PC-9 (cell line): ENCODE measurements at regions not wholly inside any gene's neighbourhood (a gene's known extent, or its start where the extent isn't known, plus 50 kb on each side); places are given as distances from the start of the nearest gene placed in this dataset.

Experiments used
- CTCF ChIP-seq: fragments of 200-600 bp; sonication (generic); conservative IDR thresholded peaks from 2 replicates; pipeline ENCODE4 v1.6.1; 2017; ENCODE audit warnings: mixed run types, antibody characterized with exemption, mild to moderate bottlenecking, moderate library complexity
- EZH2 ChIP-seq: fragments of 200-600 bp; sonication (generic); IDR thresholded peaks from 2 replicates; pipeline ENCODE4 v1.8.0; 2017; ENCODE audit warnings: antibody characterized with exemption, low read depth

GRCh38 chr14:64640839-64641238 is 63.4 kb upstream of the PLEKHG3 start:
- no peak for TF ChIP-seq CTCF
- no peak for TF ChIP-seq EZH2
